Activated CD8-positive, alpha-beta T cell treated with anti-CD3 and anti-CD28 coated beads, Interleukin-2, amount 10 ng/mL, durations not matched to agents 7 days and 5 days (primary cell): ENCODE measurements at regions not wholly inside any gene's neighbourhood (a gene's known extent, or its start where the extent isn't known, plus 50 kb on each side); places are given as distances from the start of the nearest gene placed in this dataset.

Experiments used
- ATAC-seq: fragments of 150-1000 bp; cut with Tn5 transposase; one replicate; pipeline ENCODE4 v1.10.0; 2021; ENCODE audit warnings: moderate library complexity
- CTCF ChIA-PET: fragments of 350-600 bp; sonication (Branson Sonifier 250); formaldehyde crosslinking; loops from one replicate; lab custom pipeline; 2021; ENCODE audit warnings: antibody characterized with exemption; lab: Charles Lee
- POLR2A ChIA-PET: fragments of 350-600 bp; sonication (Branson Sonifier 250); formaldehyde crosslinking; loops from one replicate; lab custom pipeline; 2021; ENCODE audit warnings: antibody characterized with exemption; lab: Charles Lee
- DNase-seq: peaks from one replicate; pipeline ENCODE4 v3.0.0-alpha.2; 2020
- H3K27ac Mint-ChIP-seq: one replicate; pipeline ENCODE4 v1.8.0; 2021; ENCODE audit warnings: mild to moderate bottlenecking, mixed read lengths
- H3K27me3 Mint-ChIP-seq: one replicate; pipeline ENCODE4 v1.8.0; 2021; ENCODE audit warnings: low read depth, mixed read lengths
- H3K36me3 Mint-ChIP-seq: one replicate; pipeline ENCODE4 v1.8.0; 2021; ENCODE audit warnings: low read depth, mixed read lengths
- H3K4me1 Mint-ChIP-seq: one replicate; pipeline ENCODE4 v1.8.0; 2021; ENCODE audit warnings: low read depth, mixed read lengths
- H3K4me3 Mint-ChIP-seq: one replicate; pipeline ENCODE4 v1.8.0; 2021; ENCODE audit warnings: mild to moderate bottlenecking, mixed read lengths
- H3K9me3 Mint-ChIP-seq: one replicate; pipeline ENCODE4 v1.8.0; 2022; ENCODE audit warnings: mixed read lengths; ENCODE audit not compliant: insufficient read depth

DNA sequence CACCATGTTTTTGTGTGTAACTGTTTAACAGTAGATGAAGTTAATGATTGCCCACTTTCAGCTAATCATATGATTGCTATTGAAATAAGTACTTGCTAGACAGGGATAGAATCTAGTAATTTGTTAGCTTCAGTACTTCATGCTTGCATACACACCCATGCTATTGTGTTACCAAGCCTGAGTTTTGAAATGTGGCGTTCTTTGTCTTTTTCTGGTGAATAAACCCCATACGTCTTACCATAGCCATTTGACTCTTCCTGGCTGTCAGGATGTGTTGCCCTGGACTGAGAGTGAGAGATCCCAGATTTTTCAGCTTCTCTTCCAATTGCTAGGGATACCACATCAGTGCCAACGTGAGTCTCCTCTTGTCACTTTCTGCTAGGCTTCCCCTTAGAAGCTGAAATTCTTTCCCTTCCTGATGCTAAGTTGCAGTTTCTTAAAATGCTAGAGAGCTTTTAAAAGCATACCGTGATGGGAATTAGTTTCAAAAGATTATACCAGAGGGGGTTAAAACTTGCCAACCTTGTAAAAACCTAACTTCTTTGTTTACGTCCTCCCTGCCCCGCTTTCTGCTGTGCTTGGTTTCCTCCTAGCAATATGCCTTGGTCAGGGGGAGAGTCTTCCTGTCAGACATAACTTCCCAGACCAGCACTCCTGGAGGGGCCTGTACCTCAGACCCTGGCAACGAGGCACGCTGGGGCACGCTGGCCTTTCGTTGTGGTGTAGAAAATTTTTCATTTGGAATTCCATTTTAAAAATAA is 62.9 kb upstream of the ULK4 start:
- H3K4me3 Mint-ChIP-seq = no peak overlapping the region
- H3K27ac Mint-ChIP-seq = no peak overlapping the region
- ChIA-PET CTCF (interaction anchor here (1.0 to 1.3 kb wide), 3 partner anchors 10 to 166 kb away, joined by 3 to 4 read pairs (median 4); no protein-coding TSS in a partner anchor), POLR2A (interaction anchor here (0.8 to 1.0 kb wide), 2 partner anchors 12 to 15 kb away, joined by 3 to 6 read pairs; no protein-coding TSS in a partner anchor)
- no peak for DNase-seq
- peaks cover 36% of the 10 kb centered on the region for H3K4me1 Mint-ChIP-seq
- no peak for ATAC-seq
- H3K9me3 Mint-ChIP-seq = no peaks in the 10 kb centered on the region
- H3K27me3 Mint-ChIP-seq = no peaks in the 10 kb centered on the region
- no peaks in the 10 kb centered on the region for H3K36me3 Mint-ChIP-seq

DNA sequence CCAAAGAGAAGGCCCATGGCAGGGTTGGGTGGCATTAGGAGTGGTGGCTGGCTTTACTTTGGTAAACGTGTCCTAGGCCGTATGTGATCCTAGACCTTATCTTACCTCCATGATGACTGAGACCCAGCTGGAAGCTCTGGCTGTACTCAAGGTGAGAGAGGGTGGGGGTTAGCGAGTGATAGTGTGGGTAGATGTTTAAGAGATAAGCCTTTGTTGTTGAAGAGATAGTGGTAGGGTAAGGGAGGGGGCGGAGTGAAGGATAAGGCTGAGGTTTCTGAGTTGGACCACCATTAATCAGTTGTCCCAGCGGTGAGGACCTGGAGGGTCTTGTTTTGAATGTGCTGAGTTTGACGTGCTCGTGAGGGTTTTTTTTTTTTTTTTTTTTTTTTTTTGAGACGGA is 61.5 kb upstream of the ULK4 start:
- H3K4me1 Mint-ChIP-seq = peaks cover 39% of the 10 kb centered on the region
- H3K27ac Mint-ChIP-seq = no peak overlapping the region
- ATAC-seq (peak; percentile 66), DNase-seq (peak; percentile 24)
- ChIA-PET CTCF (no interaction called here), POLR2A (no interaction called here)
- H3K27me3 Mint-ChIP-seq = no peaks in the 10 kb centered on the region
- H3K9me3 Mint-ChIP-seq = no peaks in the 10 kb centered on the region
- no peak overlapping the region for H3K4me3 Mint-ChIP-seq
- no peaks in the 10 kb centered on the region for H3K36me3 Mint-ChIP-seq

DNA sequence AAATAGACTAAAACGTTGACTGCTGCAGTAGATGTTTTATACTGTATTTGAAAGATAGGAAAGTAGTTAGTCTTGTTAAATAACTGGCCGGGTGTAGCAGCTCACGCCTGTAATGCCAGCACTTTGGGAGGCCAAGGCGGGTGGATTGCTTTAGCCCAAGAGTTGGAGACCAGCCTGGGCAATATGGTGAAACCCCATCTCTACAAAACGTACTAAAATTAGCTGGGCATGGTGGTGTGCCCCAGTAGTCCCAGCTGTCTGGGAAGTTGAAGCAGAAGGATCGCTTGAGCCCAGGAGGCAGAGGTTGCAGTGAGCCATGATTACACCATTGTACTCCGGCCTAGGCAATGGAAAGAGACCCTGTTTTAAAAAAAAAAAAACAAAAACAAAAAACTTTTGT is 60.5 kb upstream of the ULK4 start:
- H3K4me3 Mint-ChIP-seq = no peak overlapping the region
- DNase-seq (no peak), ATAC-seq (no peak)
- no peaks in the 10 kb centered on the region for H3K27me3 Mint-ChIP-seq
- CTCF ChIA-PET = no interaction called here
- H3K36me3 Mint-ChIP-seq = no peaks in the 10 kb centered on the region
- H3K4me1 Mint-ChIP-seq = peaks cover 39% of the 10 kb centered on the region
- H3K27ac Mint-ChIP-seq = no peak overlapping the region
- POLR2A ChIA-PET = no interaction called here
- H3K9me3 Mint-ChIP-seq = no peaks in the 10 kb centered on the region

DNA sequence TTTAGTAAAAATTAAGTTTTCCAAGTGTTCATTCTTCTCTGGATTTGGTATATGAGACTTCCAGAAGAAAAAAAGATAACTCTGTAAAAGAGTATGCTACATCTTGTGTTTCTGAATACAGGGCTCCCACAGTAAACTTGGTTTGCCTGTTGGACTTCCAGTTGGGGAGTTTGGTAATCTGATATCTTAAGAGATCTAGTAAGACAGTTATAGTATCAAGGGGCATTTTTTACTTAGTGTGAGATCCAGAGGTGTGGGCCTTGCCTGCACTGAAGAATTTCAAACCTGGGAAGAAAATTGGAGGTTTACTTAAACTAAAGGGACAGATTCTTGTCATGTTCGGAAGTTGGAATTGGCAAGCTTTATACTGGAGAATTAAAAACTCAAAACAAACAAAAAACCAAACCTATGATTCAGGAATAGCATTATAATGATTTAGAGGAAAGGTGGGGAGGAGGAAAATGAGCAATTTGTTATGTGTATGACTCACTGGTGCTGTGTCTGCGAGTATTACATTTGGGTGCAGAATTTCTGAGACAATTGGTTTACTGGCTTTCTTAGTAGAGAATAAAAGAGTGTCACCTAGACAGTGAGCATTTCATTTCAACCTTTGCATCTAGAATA is 58.9 kb upstream of the ULK4 start:
- no peaks in the 10 kb centered on the region for H3K27me3 Mint-ChIP-seq
- ATAC-seq = no peak
- no peaks in the 10 kb centered on the region for H3K9me3 Mint-ChIP-seq
- H3K4me3 Mint-ChIP-seq = no peak overlapping the region
- H3K4me1 Mint-ChIP-seq = peaks cover 40% of the 10 kb centered on the region
- CTCF ChIA-PET = interaction anchor here (0.7 kb wide), 1 partner anchor 79 kb away, joined by 3 read pairs; no protein-coding TSS in a partner anchor
- no peak for DNase-seq
- peaks cover 7% of the 10 kb centered on the region for H3K36me3 Mint-ChIP-seq
- POLR2A ChIA-PET = no interaction called here
- no peak overlapping the region for H3K27ac Mint-ChIP-seq

DNA sequence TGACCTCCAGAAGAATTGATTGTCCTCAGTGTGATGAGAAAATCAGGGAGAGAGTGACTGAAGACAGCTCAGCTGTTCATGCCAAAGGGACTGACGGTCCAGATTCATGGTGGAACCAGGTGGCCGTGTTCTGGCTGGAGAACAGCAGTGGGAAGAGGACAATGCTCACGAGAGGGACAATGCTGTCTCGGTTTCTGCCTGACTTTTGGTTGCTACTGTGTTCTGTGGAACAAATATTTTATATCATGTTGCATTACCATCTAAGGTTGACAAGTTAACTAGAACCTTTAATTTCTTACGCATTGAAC is 58.0 kb upstream of the ULK4 start:
- H3K36me3 Mint-ChIP-seq = peaks cover 7% of the 10 kb centered on the region
- ChIA-PET CTCF (no interaction called here), POLR2A (no interaction called here)
- no peak overlapping the region for H3K4me3 Mint-ChIP-seq
- DNase-seq (no peak), ATAC-seq (no peak)
- H3K9me3 Mint-ChIP-seq = no peaks in the 10 kb centered on the region
- peaks cover 41% of the 10 kb centered on the region for H3K4me1 Mint-ChIP-seq
- no peak overlapping the region for H3K27ac Mint-ChIP-seq
- no peaks in the 10 kb centered on the region for H3K27me3 Mint-ChIP-seq

DNA sequence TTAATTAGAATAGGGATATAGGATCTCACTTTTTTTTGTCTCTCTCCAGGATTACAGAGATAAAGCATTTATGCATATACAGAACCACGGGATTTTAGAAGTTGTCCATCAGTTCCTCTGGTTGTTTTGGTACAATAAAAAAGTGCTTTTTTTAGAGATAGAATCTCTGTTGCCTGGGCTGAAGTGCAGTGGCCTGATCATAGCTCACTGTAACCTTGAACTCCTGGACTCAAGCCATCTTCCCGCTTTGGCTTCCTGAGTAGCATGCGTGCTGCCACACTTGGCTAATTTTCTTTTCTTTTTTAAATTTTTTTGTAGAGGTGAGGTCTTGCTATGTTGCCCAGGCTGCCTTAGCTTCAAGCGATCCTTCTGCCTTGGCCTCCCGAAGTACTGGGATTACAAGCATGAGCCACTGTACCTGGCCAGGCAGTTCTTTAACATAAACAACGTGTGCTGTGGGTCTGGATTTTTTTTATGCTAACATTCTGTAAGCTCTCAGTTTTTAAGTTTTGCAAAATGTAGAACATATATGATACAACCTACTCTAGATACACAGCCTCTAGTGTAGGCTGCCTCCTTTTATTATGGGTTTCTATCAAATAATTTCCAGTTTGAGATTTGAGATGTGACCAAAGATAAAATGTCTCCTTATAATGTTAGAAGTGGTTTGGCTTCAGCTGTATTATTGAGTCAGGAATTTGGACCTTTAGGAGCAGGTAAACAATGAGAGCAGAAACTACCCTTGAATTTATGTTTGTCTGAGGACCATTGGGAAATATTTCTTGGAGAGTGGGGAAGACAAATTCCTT is 57.4 kb upstream of the ULK4 start:
- POLR2A ChIA-PET = no interaction called here
- ATAC-seq (no peak), DNase-seq (no peak)
- CTCF ChIA-PET = no interaction called here
- peaks cover 41% of the 10 kb centered on the region for H3K4me1 Mint-ChIP-seq
- no peak overlapping the region for H3K27ac Mint-ChIP-seq
- H3K4me3 Mint-ChIP-seq = no peak overlapping the region
- no peaks in the 10 kb centered on the region for H3K27me3 Mint-ChIP-seq
- peaks cover 11% of the 10 kb centered on the region for H3K36me3 Mint-ChIP-seq
- no peaks in the 10 kb centered on the region for H3K9me3 Mint-ChIP-seq

DNA sequence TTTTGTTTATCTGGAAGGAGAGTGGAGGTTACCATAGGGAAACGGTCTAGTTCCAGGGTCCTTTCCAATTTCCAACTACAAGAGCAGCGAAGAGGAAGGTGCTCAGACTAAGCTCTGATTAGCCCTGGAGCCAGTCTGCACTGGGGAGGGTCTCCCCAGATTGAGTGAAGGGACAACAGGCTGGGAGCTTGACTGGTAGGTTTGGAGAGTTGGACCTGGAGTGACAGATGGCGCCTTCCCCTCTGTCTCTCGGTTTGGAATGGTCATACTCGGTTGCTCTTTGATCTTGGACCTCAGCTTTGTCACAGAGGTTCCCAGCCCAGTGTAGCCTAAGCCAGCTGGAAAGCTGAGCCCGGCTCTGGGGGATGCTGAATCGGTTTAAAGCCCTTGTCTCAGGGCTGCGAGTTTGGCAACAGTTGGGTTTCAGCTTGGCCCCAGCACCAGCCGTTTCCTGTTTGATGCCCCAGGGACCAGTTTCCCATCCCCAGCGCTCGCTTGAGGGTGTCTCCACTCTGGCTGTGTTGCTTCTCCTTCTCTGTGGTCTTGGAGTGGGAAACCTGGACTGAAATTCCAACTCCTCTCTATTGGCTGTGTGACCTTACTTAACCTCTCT is 53.1 kb upstream of the ULK4 start:
- DNase-seq = peak; percentile 34
- no peak for ATAC-seq
- Mint-ChIP-seq H3K27ac (peak overlapping the region; percentile 83), H3K4me1 (peaks cover 35% of the 10 kb centered on the region), H3K4me3 (peak overlapping the region; percentile 79), H3K27me3 (no peaks in the 10 kb centered on the region), H3K9me3 (no peaks in the 10 kb centered on the region), H3K36me3 (peaks cover 12% of the 10 kb centered on the region)
- ChIA-PET CTCF (interaction anchor here (0.9 to 3.1 kb wide), 5 partner anchors 10 to 184 kb away, joined by 3 to 10 read pairs (median 3); no protein-coding TSS in a partner anchor), POLR2A (interaction anchor here (0.6 to 1.4 kb wide), 6 partner anchors 38 to 816 kb away, joined by 3 to 8 read pairs (median 3); partner anchors contain the start of genes CTNNB1 and ULK4)

DNA sequence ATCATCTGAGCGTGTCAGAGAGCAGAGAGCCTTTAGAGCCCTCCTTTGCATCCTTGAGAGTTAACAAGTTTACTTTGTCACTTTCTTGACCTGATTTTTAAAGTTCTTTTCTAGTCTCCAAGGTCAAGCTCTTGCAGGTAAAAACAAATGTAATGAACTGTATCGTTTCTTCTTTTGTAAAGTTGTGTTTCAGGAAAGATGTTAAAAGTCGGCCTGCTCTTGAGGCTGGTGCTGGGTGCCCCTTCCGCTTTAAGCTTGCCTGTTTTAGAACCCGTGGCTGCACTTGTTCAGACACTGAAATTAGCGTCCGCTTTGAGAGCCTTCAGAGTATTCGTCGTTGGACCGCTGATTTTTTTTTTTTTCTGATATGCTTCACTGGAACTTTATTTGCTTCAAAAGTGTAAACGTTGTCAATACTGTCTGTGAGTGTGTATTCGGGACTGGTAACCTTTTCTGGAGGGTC is 52.6 kb upstream of the ULK4 start:
- peaks cover 35% of the 10 kb centered on the region for H3K4me1 Mint-ChIP-seq
- H3K36me3 Mint-ChIP-seq = peaks cover 12% of the 10 kb centered on the region
- no peaks in the 10 kb centered on the region for H3K9me3 Mint-ChIP-seq
- peak overlapping the region; percentile 83 for H3K27ac Mint-ChIP-seq
- DNase-seq (peak; percentile 38), ATAC-seq (no peak)
- H3K27me3 Mint-ChIP-seq = no peaks in the 10 kb centered on the region
- H3K4me3 Mint-ChIP-seq = peak overlapping the region; percentile 79
- ChIA-PET CTCF (interaction anchor here (0.9 to 3.1 kb wide), 6 partner anchors 10 to 185 kb away, joined by 3 to 10 read pairs (median 4); no protein-coding TSS in a partner anchor), POLR2A (interaction anchor here (0.6 to 1.4 kb wide), 6 partner anchors 38 to 815 kb away, joined by 3 to 8 read pairs (median 3); partner anchors contain the start of genes CTNNB1 and ULK4)

DNA sequence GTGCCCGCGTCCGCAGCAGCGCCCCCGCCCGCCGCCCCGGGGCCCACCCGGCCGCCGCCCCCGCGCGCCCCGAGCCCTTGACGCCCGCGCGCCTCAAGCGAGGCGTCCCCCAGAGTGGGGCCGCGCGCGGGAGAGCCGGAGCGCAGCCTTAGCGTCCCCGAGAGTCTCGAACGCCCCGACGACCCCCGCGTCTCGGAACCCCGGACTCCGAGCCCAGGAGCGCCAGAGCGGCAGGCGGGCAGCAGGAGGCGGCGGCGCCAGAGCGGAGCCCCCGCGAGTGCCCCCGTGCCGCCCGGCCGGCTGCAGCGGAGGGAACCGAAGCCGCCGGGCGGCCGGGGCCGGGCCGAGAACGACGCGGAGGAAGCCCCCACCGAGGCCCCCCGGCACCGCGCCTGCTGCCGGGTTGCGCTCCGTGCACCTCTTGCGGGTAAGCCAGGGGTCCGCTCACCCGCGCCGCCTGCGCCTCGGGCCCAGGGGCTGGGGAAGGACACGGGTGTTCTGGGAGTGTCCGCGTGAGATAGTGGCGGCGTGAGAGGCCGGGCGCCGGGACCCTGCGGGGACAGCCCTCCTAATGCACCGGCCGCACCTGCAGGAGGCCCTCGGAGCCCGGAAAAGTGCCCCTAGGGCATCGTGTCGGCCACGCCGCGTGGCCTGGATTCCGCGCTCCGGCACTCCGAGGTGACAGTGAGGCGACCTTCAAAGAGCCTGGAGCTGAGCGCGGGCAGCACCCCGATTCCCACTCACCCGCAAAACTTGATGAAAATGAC is 52.0 kb upstream of the ULK4 start:
- Mint-ChIP-seq H3K36me3 (peaks cover 12% of the 10 kb centered on the region), H3K4me1 (peaks cover 35% of the 10 kb centered on the region), H3K27ac (peak overlapping the region; percentile 96), H3K4me3 (peak overlapping the region; percentile 79), H3K27me3 (no peaks in the 10 kb centered on the region), H3K9me3 (no peaks in the 10 kb centered on the region)
- DNase-seq = peak; percentile 45
- ATAC-seq = peak; percentile 37
- ChIA-PET CTCF (interaction anchor here (1.0 to 3.1 kb wide), 4 partner anchors 85 to 186 kb away, joined by 3 to 10 read pairs (median 4); no protein-coding TSS in a partner anchor), POLR2A (interaction anchor here (0.9 to 1.4 kb wide), 5 partner anchors 39 to 814 kb away, joined by 3 to 9 read pairs (median 6); partner anchors contain the start of genes CTNNB1 and ULK4)

DNA sequence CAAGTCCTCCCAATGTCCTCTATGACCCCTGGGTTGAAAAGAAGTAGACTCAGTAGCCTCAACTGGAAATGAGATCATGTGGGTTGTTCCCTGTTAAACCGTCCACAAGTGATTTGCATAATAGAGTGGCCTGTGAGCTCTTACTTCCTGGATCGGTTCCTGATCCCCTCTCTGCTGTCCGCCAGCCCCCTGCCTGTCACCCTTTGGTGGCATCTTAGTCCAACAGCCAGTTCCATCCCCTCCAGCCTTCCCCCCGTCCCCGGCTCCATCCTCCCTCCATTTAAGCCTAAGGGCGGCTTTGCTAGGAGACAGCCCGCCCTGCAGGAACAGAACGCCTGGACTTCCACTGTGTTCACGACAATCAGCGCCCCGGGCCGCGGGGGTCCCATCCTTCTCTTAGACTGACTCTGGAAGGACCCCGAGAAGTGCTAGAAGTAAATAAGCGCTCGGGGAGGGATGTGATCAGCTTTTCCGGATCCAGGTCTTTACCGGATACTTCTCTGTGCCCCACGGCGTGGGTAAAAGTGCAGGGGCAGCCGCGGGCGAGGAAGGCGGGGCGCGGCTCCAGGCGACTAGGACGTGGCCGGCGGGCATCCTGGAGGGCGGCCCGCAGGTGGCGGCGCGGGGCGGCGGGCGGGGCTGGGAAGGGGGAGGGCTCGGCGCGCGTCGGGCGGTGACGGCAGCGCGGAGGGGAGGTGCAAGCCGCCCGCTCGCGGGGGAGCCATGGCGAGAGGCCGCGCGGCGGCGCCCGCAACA is 51.2 kb upstream of the ULK4 start:
- peak overlapping the region; percentile 96 for H3K27ac Mint-ChIP-seq
- H3K27me3 Mint-ChIP-seq = no peaks in the 10 kb centered on the region
- peaks cover 32% of the 10 kb centered on the region for H3K4me1 Mint-ChIP-seq
- POLR2A ChIA-PET = interaction anchor here (0.6 to 1.3 kb wide), 5 partner anchors 9 to 51 kb away, joined by 3 to 9 read pairs (median 4); partner anchors contain the start of gene ULK4
- ATAC-seq (peak; percentile 84), DNase-seq (peak; percentile 80)
- H3K9me3 Mint-ChIP-seq = no peaks in the 10 kb centered on the region
- peak overlapping the region; percentile 83 for H3K4me3 Mint-ChIP-seq
- CTCF ChIA-PET = interaction anchor here (1.0 to 1.3 kb wide), 3 partner anchors 15 to 87 kb away, joined by 3 to 5 read pairs (median 3); no protein-coding TSS in a partner anchor
- peaks cover 12% of the 10 kb centered on the region for H3K36me3 Mint-ChIP-seq
